Effector memory CD4-positive, alpha-beta T cell (primary cell): ENCODE measurements at regions not wholly inside any gene's neighbourhood (a gene's known extent, or its start where the extent isn't known, plus 50 kb on each side); places are given as distances from the start of the nearest gene placed in this dataset.

ENCODE experiments used
- DNase-seq, 3 donors: peaks; one replicate each; pipeline ENCODE4 v3.0.0-alpha.2; 2020
- H3K27ac ChIP-seq: 2 replicates; pipeline ENCODE4 v1.7.0; 2013; ENCODE audit warnings: mild to moderate bottlenecking, low read length, moderate library complexity; ENCODE audit not compliant: insufficient read depth, poor library complexity, severe bottlenecking
- H3K27me3 ChIP-seq: replicated peaks from 2 replicates; pipeline ENCODE4 v1.7.0; 2013; ENCODE audit warnings: mild to moderate bottlenecking, low read length; ENCODE audit not compliant: insufficient read depth, control insufficient read depth, poor library complexity, severe bottlenecking
- H3K36me3 ChIP-seq: 2 replicates; pipeline ENCODE4 v1.7.0; 2013; ENCODE audit warnings: mild to moderate bottlenecking, low read length, moderate library complexity; ENCODE audit not compliant: control insufficient read depth, insufficient read depth
- H3K4me1 ChIP-seq: 2 replicates; pipeline ENCODE4 v1.7.0; 2013; ENCODE audit warnings: low read length, mild to moderate bottlenecking; ENCODE audit not compliant: control insufficient read depth, insufficient read depth, poor library complexity, severe bottlenecking
- H3K4me3 ChIP-seq: 2 replicates; pipeline ENCODE4 v1.7.0; 2013; ENCODE audit warnings: low read length, low read depth, mild to moderate bottlenecking; ENCODE audit not compliant: insufficient read depth, poor library complexity, severe bottlenecking
- H3K9me3 ChIP-seq: 2 replicates; pipeline ENCODE4 v1.7.0; 2013; ENCODE audit warnings: mild to moderate bottlenecking, low read length, moderate library complexity; ENCODE audit not compliant: control insufficient read depth

DNA sequence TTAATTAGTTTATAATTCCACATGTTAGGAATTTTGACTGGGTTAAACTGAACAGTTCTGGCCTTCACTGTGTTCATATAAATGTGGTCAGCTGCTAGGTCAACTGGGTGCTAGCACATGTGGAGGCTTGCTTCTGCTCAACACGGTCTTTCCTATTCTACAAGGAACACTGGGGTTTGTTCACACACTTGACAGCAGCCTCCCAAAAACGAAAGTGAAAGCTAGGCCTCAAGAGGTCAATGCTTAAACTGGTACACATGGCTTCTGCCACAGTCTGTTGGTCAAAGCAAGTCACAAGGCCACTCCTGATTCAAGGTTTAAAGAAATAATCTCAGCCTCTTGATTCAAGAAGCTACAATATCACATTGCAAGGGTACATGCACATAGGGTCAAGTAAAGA is 126.5 kb downstream of the QDPR start:
- peak in 1 of 3 donors; percentile 2 for DNase-seq
- Histone ChIP-seq H3K4me3 (peak overlapping the region; percentile 27), H3K27me3 (no peaks in the 10 kb centered on the region), H3K9me3 (no peaks in the 10 kb centered on the region), H3K27ac (no peak overlapping the region), H3K4me1 (no peaks in the 10 kb centered on the region), H3K36me3 (no peaks in the 10 kb centered on the region)

DNA sequence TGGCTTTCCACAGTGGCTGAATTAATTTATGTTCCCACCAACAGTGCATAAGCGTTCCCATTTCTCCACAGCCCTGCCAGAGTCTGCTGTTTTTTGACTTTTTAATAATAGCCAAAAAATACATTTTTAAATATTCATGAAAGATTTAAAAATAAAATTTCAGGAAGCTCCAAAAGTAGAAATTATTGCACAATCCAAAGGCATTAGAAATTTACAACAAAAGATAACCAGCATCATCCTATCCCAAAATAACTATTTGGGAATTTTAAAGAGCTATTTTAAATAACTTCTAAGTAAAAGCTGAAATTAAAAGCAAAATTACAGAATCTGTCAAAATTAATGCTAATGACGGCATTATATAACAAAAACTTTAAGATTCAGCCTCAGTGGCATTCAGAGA is 131.5 kb downstream of the QDPR start:
- no peak overlapping the region for H3K27ac ChIP-seq
- H3K9me3 ChIP-seq = no peaks in the 10 kb centered on the region
- H3K27me3 ChIP-seq = no peaks in the 10 kb centered on the region
- no peaks in the 10 kb centered on the region for H3K36me3 ChIP-seq
- no peaks in the 10 kb centered on the region for H3K4me1 ChIP-seq
- no peak overlapping the region for H3K4me3 ChIP-seq
- no peak for DNase-seq

DNA sequence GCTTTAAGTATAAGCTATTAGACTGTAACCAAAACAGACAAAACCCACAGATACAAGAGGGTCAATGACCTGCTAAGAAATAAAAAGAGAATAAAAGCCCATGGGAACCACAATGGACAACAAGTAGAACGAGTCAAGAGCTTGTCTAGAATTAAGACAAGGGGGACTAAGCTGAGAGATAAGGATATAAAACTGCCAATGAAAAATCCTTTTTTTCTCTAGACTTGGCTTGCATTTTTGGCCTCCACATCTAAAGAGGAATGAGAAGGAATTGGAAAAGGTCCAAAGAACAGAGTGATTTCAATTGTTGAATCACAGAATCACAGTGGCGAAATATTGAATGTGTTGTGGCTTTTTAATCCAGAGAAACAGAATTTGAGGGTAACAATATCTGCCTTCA is 135.7 kb downstream of the QDPR start:
- no peaks in the 10 kb centered on the region for H3K27me3 ChIP-seq
- H3K9me3 ChIP-seq = no peaks in the 10 kb centered on the region
- no peaks in the 10 kb centered on the region for H3K36me3 ChIP-seq
- no peak for DNase-seq
- no peak overlapping the region for H3K4me3 ChIP-seq
- no peak overlapping the region for H3K27ac ChIP-seq
- no peaks in the 10 kb centered on the region for H3K4me1 ChIP-seq

DNA sequence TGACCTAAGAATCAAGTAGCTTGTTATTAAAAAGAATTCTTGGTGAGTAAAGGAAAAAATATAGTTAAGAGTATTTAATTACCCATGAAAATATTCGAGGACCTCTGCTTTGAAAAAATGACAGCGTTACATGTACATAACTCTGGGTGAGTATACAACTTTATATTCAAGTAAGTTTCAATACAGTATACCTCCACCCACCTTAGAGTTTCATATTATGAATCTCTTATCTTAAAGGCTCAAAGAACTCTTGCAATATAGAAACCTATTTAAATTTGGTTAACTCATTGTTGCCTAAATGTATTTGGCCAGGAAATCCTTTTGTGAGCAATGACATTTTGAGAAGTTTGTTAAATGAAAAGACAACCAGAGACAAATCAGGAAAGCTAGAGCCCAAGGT is 138.2 kb downstream of the QDPR start:
- no peaks in the 10 kb centered on the region for H3K9me3 ChIP-seq
- H3K27me3 ChIP-seq = no peaks in the 10 kb centered on the region

DNA sequence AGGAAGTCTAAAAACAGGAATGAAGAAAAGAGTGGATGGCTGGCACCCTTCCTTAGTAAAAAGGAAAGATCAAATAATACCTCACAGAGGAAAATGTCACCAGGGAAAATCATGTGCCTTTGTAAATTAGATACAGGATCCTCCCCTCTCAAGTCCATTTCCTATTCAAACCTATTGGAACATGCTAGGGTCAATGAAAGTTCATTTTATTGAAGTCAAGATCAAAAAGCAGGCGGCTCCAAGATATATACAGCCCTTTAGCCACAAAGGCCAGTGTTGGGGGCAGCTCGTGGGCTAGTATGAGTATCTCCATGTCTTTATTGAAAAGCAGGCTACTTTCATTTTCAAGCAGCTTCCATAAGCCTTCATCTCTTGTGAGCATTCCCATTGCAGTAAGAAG is 141.1 kb downstream of the QDPR start:
- Histone ChIP-seq H3K4me1 (no peaks in the 10 kb centered on the region), H3K4me3 (no peak overlapping the region), H3K27ac (no peak overlapping the region), H3K9me3 (no peaks in the 10 kb centered on the region), H3K27me3 (no peaks in the 10 kb centered on the region), H3K36me3 (no peaks in the 10 kb centered on the region)
- no peak for DNase-seq

More for the DNA sequence above, 138.2 kb downstream of the QDPR start:
- Histone ChIP-seq H3K36me3 (no peaks in the 10 kb centered on the region), H3K27ac (no peak overlapping the region), H3K4me1 (no peaks in the 10 kb centered on the region), H3K4me3 (no peak overlapping the region)
- no peak for DNase-seq

DNA sequence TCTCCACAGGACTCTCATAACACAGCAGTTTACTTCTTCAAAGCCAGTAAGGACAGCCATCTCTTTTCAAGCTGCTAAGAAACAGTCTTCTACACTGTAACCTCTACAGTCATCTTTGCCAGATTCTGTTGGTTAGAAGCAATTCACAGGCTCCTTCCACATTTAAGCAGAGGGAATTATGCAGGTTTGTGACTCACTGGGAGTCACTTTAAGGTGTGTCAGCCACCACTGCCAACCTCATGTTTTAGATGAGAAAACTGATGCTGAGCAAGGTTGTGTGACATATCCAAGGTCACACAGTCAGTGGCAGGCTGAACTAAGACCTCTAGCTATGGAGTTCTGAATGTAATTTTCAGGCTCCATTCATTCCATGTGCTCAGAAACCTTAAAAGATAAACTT is 143.5 kb downstream of the QDPR start:
- Histone ChIP-seq H3K4me3 (no peak overlapping the region), H3K36me3 (no peaks in the 10 kb centered on the region), H3K9me3 (no peaks in the 10 kb centered on the region), H3K27me3 (no peaks in the 10 kb centered on the region), H3K27ac (no peak overlapping the region), H3K4me1 (no peaks in the 10 kb centered on the region)
- no peak for DNase-seq

DNA sequence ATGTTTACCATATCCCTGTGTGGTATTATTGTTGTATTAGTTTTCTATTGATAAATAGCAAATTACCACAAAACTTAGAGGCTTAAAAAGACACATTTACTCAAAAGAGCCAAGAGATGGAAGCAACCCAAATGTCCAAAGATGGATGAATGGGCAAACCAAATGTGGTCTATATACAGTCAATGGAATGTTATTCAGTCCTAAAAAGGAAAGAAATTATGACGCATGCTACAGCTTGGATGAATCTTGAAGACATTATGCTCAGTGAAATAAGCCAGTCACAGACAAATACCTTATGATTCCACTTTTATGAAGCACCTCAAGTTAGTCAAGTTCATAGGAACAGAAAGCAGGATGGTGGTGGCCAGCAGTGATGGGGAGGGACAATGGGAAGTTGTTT is 144.7 kb downstream of the QDPR start:
- no peak for DNase-seq
- peaks cover 4% of the 10 kb centered on the region for H3K4me1 ChIP-seq
- no peaks in the 10 kb centered on the region for H3K36me3 ChIP-seq
- no peaks in the 10 kb centered on the region for H3K9me3 ChIP-seq
- H3K27me3 ChIP-seq = no peaks in the 10 kb centered on the region
- H3K4me3 ChIP-seq = no peak overlapping the region
- no peak overlapping the region for H3K27ac ChIP-seq

DNA sequence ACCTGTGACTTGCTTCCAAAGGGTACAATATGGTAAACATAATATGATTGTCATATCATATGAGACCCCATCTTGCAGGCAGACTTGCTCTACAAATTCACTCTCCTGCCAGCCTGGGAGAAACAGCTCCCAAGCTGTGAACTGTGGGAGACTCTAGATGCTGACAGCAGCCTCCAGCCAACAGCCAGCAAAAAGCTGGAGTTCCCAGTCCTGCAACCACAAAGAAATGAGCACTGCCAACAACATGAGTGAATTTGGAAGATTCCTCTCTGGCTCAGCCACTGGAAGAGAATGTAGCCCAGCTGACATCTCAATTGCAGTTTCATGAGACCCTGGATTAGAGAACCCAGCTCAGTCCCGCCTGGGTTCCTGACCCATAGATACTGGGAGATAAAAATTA is 145.4 kb downstream of the QDPR start:
- no peak overlapping the region for H3K4me3 ChIP-seq
- H3K27me3 ChIP-seq = no peaks in the 10 kb centered on the region
- no peak overlapping the region for H3K27ac ChIP-seq
- no peaks in the 10 kb centered on the region for H3K36me3 ChIP-seq
- no peaks in the 10 kb centered on the region for H3K9me3 ChIP-seq
- DNase-seq = no peak
- peaks cover 4% of the 10 kb centered on the region for H3K4me1 ChIP-seq

DNA sequence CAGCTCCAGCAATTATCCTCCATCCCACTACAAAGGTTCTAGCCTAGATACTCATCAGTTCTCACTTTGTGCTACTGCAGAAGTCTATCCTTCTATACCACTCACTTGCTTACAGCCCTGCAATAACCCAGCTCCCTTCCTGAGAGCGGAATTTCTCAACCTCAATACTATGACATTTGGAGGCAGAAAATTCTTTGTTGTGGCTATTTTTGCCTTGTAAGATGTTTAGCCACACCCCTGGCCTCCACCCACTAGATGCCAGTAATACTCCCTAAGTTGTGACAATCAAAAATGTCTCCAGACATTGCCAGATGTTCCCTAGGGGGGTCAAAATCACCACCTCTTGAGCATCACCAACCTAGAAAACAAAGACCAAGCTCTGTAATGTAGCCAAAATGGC is 149.5 kb downstream of the QDPR start:
- no peaks in the 10 kb centered on the region for H3K27me3 ChIP-seq
- H3K4me1 ChIP-seq = peaks cover 4% of the 10 kb centered on the region
- no peaks in the 10 kb centered on the region for H3K36me3 ChIP-seq
- no peaks in the 10 kb centered on the region for H3K9me3 ChIP-seq
- DNase-seq = no peak
- H3K4me3 ChIP-seq = no peak overlapping the region
- H3K27ac ChIP-seq = no peak overlapping the region

DNA sequence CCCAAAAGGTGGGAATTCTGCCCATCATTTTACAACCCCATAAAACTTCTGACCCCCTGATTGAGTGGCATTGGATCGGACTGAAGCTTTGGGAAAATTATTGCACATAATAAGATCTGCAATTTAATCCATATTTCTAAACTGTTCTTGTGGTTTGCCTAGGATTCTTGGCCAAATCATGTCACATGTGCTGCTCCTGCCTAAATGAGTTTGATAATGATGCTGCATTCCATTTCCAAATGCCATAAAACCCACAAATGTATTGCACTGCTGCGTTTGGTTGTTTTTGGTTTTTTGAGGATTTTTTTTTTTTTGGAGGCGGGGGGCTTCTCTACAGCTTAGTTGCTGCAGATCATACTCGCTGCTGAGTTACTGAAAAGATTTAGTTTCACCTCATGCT is 153.6 kb downstream of the QDPR start:
- no peak overlapping the region for H3K27ac ChIP-seq
- H3K36me3 ChIP-seq = no peaks in the 10 kb centered on the region
- no peak for DNase-seq
- no peaks in the 10 kb centered on the region for H3K27me3 ChIP-seq
- no peaks in the 10 kb centered on the region for H3K9me3 ChIP-seq
- peaks cover 4% of the 10 kb centered on the region for H3K4me1 ChIP-seq
- no peak overlapping the region for H3K4me3 ChIP-seq

DNA sequence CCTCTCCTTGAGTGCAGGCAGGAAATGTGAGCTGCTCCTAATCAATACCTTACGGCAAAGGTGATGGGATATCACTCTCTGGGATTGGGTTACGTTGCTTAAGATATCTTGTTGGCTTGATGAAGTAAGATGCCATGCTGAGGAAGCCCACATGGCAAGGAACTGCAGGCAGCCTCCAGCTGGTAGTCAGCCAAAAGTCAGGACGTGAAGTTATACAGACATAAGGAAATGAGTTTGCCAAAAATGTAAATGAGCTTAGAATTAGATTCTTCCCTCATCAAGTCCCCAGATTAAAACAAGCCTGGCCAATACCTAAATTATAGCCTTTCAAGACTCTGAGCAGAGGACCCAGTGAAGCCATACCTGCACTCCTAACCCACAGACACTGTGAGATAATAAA is 155.0 kb downstream of the QDPR start:
- H3K27me3 ChIP-seq = no peaks in the 10 kb centered on the region
- DNase-seq = no peak
- H3K27ac ChIP-seq = no peak overlapping the region
- H3K4me3 ChIP-seq = no peak overlapping the region
- no peaks in the 10 kb centered on the region for H3K36me3 ChIP-seq
- H3K9me3 ChIP-seq = no peaks in the 10 kb centered on the region
- no peaks in the 10 kb centered on the region for H3K4me1 ChIP-seq
